Endothelial cell of umbilical vein (primary cell): ENCODE measurements at regions not wholly inside any gene's neighbourhood (a gene's known extent, or its start where the extent isn't known, plus 50 kb on each side); places are given as distances from the start of the nearest gene placed in this dataset.

Source experiments
- BruUV-seq: library from RNA; stranded (reverse); fragments of 400-500 nt; replicated peaks from 2 replicates; lab custom pipeline; 2021; lab: Mats Ljungman, UMichigan
- CTCF ChIA-PET: fragments of 300-600, 350-600 bp; sonication (Branson Sonifier 250); formaldehyde crosslinking; loops from one replicate; lab custom pipeline; 2021; ENCODE audit warnings: antibody characterized with exemption, inconsistent platforms; lab: Charles Lee
- POLR2A ChIA-PET: fragments of 300-600, 350-600 bp; sonication (Branson Sonifier 250); formaldehyde crosslinking; loops from one replicate; lab custom pipeline; 2021; ENCODE audit warnings: antibody characterized with exemption, inconsistent platforms; lab: Charles Lee
- DNase-seq: peaks from one replicate; pipeline ENCODE4 v3.0.0-alpha.2; 2011; ENCODE audit warnings: low read depth, low spot score
- FAIRE-seq: peaks from 2 replicates; lab custom pipeline; 2011; peaks lifted over from hg19 to GRCh38; lab: Jason Lieb, UNC
- H2AFZ ChIP-seq: 2 replicates; pipeline ENCODE4 v1.6.0; 2012; ENCODE audit warnings: low read depth, low read length, control low read depth, inconsistent platforms
- H3K27ac ChIP-seq: 2 replicates; pipeline ENCODE4 v1.5.1; 2011; ENCODE audit warnings: low read depth, mild to moderate bottlenecking, control low read depth, low read length, moderate library complexity; ENCODE audit not compliant: insufficient read depth
- H3K27me3 ChIP-seq, 2 experiments: 2 replicates each; pipeline versions ENCODE4 v1.6.0 to v1.6.1; 2011; ENCODE audit warnings: low read length in 2 of 2, mixed read lengths in 1 of 2; ENCODE audit not compliant: control insufficient read depth in 2 of 2, insufficient read depth in 2 of 2
- H3K36me3 ChIP-seq, 2 experiments: 2 replicates in 1 of 2; 3 replicates in 1 of 2; pipeline ENCODE4 v1.5.1; 2011; ENCODE audit warnings: low read length in 2 of 2, mild to moderate bottlenecking in 1 of 2, moderate library complexity in 1 of 2; ENCODE audit not compliant: control insufficient read depth in 2 of 2, insufficient read depth in 2 of 2; ENCODE audit errors: extremely low read depth in 1 of 2
- H3K4me1 ChIP-seq: 3 replicates; pipeline ENCODE4 v1.5.1; 2011; ENCODE audit warnings: mild to moderate bottlenecking, low read length; ENCODE audit not compliant: control insufficient read depth, insufficient read depth; ENCODE audit errors: extremely low read depth
- H3K4me2 ChIP-seq: 2 replicates; pipeline ENCODE4 v1.6.1; 2011; ENCODE audit warnings: low read length, control low read depth, mixed read lengths; ENCODE audit not compliant: insufficient read depth
- H3K4me3 ChIP-seq, 3 experiments: fragments of 200-600 bp in 1 of 3; sonication (generic), shearing (Covaris generic) in 1 of 3; replicated peaks in 1 of 3; 2 replicates each; pipeline ENCODE4 v1.5.1; 2011 to 2016; ENCODE audit warnings: control low read depth in 3 of 3, low read length in 3 of 3, mild to moderate bottlenecking in 2 of 3, inconsistent platforms in 1 of 3, low read depth in 1 of 3, moderate library complexity in 1 of 3; ENCODE audit not compliant: insufficient read depth in 1 of 3
- H3K79me2 ChIP-seq: 2 replicates; pipeline ENCODE4 v1.6.0; 2012; ENCODE audit warnings: low read length, inconsistent platforms; ENCODE audit not compliant: control insufficient read depth, insufficient read depth
- H3K9ac ChIP-seq: replicated peaks from 2 replicates; pipeline ENCODE3; 2011; ENCODE audit warnings: low read length, control low read depth; ENCODE audit not compliant: insufficient read depth; ENCODE audit errors: extremely low read depth
- H3K9me1 ChIP-seq: replicated peaks from 3 replicates; pipeline ENCODE4 v1.6.0; 2011; ENCODE audit warnings: mild to moderate bottlenecking, low read length; ENCODE audit not compliant: control insufficient read depth, insufficient read depth; ENCODE audit errors: extremely low read depth
- H3K9me3 ChIP-seq: replicated peaks from 2 replicates; pipeline ENCODE4 v1.5.1; 2012; ENCODE audit warnings: low read length, inconsistent platforms; ENCODE audit not compliant: control insufficient read depth, insufficient read depth
- H4K20me1 ChIP-seq: replicated peaks from 2 replicates; pipeline ENCODE3; 2011; ENCODE audit warnings: mild to moderate bottlenecking, low read length; ENCODE audit not compliant: control insufficient read depth, insufficient read depth; ENCODE audit errors: extremely low read depth
- CTCF ChIP-seq, 2 donors: IDR thresholded peaks; 1 replicate in 1 of 2; 2 replicates in 1 of 2; pipeline ENCODE4 v1.5.1; 2011; ENCODE audit warnings: low read length in 2 of 2, mild to moderate bottlenecking in 2 of 2, moderate library complexity in 2 of 2, control low read depth in 1 of 2, inconsistent platforms in 1 of 2, low read depth in 1 of 2; ENCODE audit not compliant: insufficient read depth in 1 of 2; ENCODE audit errors: extremely low read depth in 1 of 2
- EZH2 ChIP-seq: IDR thresholded peaks from 2 replicates; pipeline ENCODE4 v1.6.1; 2012; ENCODE audit warnings: borderline replicate concordance, low read depth, mild to moderate bottlenecking, moderate library complexity, low read length, inconsistent platforms; ENCODE audit not compliant: severe bottlenecking
- FOS ChIP-seq: IDR thresholded peaks from 2 replicates; pipeline ENCODE4 v1.6.1; 2011; ENCODE audit warnings: mild to moderate bottlenecking, low read length, moderate library complexity, borderline replicate concordance; ENCODE audit not compliant: insufficient read depth
- GATA2 ChIP-seq: IDR thresholded peaks from 2 replicates; pipeline ENCODE4 v1.7.0; 2011; ENCODE audit warnings: low read depth, mild to moderate bottlenecking, moderate library complexity, mixed read lengths, low read length; ENCODE audit not compliant: insufficient read length, insufficient read depth
- JUN ChIP-seq: IDR thresholded peaks from 2 replicates; pipeline ENCODE4 v1.6.1; 2011; ENCODE audit warnings: borderline replicate concordance, low read depth; ENCODE audit not compliant: insufficient read length, insufficient read depth
- MAX ChIP-seq: IDR thresholded peaks from 2 replicates; pipeline ENCODE4 v1.6.1; 2011; ENCODE audit not compliant: insufficient read depth, insufficient read length
- MYC ChIP-seq: IDR thresholded peaks from one replicate; pipeline ENCODE4 v1.6.1; 2011; ENCODE audit warnings: mild to moderate bottlenecking, low read depth, low read length
- POLR2A ChIP-seq: IDR thresholded peaks from 2 replicates; pipeline ENCODE4 v1.6.1; 2012; ENCODE audit warnings: low read depth, mild to moderate bottlenecking, control low read depth, low read length
- POLR2AphosphoS5 ChIP-seq: IDR thresholded peaks from 2 replicates; pipeline ENCODE4 v1.6.1; 2012; ENCODE audit warnings: low read depth, mild to moderate bottlenecking, control low read depth, low read length, moderate library complexity; ENCODE audit not compliant: insufficient read depth
- dilution Hi-C: fragments of 300-500 bp; cut with MboI; formaldehyde crosslinking; loops from one replicate; pipeline ENCODE4 v1.15.0; 2019; ENCODE audit warnings: low sequenced_read_pairs; ENCODE audit not compliant: extremely low pct_ligation_motif_present
- intact Hi-C: fragments of 100-400 bp; cut with micrococcal nuclease; formaldehyde crosslinking; loops from one replicate; pipeline ENCODE4 v1.10.0; 2022

- H3K4me1 ChIP-seq = no peaks in the 10 kb centered on the region
- H3K36me3 ChIP-seq = no peaks in the 10 kb centered on the region
- TF ChIP-seq MAX = no peak
- TF ChIP-seq CTCF (IDR thresholded peaks at IDR 0.05; ENCODE audit: extremely low read depth in 1 of 2, insufficient read depth in 1 of 2, low read depth in 1 of 2, low read length in 2 of 2) = no peak
- no peak for TF ChIP-seq JUN
- TF ChIP-seq GATA2 = no peak
- no peak for TF ChIP-seq EZH2
- TF ChIP-seq MYC = no peak
- TF ChIP-seq POLR2AphosphoS5 = no peak
- TF ChIP-seq POLR2A = no peak
- no peak for TF ChIP-seq FOS
- H3K9me3 ChIP-seq = no peaks in the 10 kb centered on the region
- POLR2A ChIA-PET = no interaction called here
- H3K27ac ChIP-seq = no peak overlapping the region
- H3K4me3 ChIP-seq = no peak overlapping the region
- peaks cover 0 to 2% of the 10 kb centered on the region in 2 experiments for H3K27me3 ChIP-seq
- no peak overlapping the region for H3K9ac ChIP-seq
- no peaks in the 10 kb centered on the region for H4K20me1 ChIP-seq
- no peak overlapping the region for H3K4me2 ChIP-seq
- no peaks in the 10 kb centered on the region for H3K9me1 ChIP-seq
- DNase-seq (no peak), FAIRE-seq (no peak)
- BruUV-seq = no TSS peak
- CTCF ChIA-PET = no interaction called here
- no peak overlapping the region for H2AFZ ChIP-seq
- intact Hi-C loops (no loop called here), dilution Hi-C loops (no loop called here)
- H3K79me2 ChIP-seq = no peaks in the 10 kb centered on the region
Measured at GRCh38 chr21:32894321-32894720, 122.8 kb upstream of the PAXBP1 start.
